NT2/D1 (cell line): ENCODE measurements at regions not wholly inside any gene's neighbourhood (a gene's known extent, or its start where the extent isn't known, plus 50 kb on each side); places are given as distances from the start of the nearest gene placed in this dataset.

ENCODE experiments used
- SUZ12 ChIP-seq: IDR thresholded peaks from 2 replicates; pipeline ENCODE4 v1.6.1; 2011; ENCODE audit not compliant: insufficient read length, insufficient read depth; ENCODE audit errors: extremely low read depth
- YY1 ChIP-seq: IDR thresholded peaks from 2 replicates; pipeline ENCODE4 v1.6.1; 2011; ENCODE audit not compliant: insufficient read length, insufficient read depth
- ZNF274 ChIP-seq: IDR thresholded peaks from 2 replicates; pipeline ENCODE4 v1.6.1; 2011; ENCODE audit warnings: mild to moderate bottlenecking, low read depth, low read length

DNA sequence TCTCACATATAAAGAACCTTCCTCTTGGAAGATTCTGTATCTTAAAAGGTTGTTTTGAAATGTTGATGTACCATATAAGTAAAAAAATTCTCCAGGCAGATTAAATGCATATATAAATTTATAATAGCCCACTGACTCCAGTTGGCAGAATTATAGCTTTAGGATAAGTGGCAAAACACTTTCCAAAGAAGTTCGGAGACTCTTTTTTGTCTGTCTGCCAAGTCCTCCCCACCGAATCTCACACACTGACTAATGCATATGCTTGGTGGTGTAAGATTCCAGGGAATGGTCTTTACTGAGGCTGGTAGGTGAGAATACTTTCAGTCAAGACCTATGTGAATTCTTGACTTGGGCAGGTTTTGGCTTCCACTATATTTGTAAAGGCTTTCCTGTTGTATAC lies 724.3 kb upstream of the CXADR start:
- TF ChIP-seq SUZ12, result no peak
- TF ChIP-seq YY1, result no peak
- TF ChIP-seq ZNF274, result no peak
